ENCODE measurements at regions not wholly inside any gene's neighbourhood (a gene's known extent, or its start where the extent isn't known, plus 50 kb on each side); places are given as distances from the start of the nearest gene placed in this dataset.

GRCh38 chr13:74620308-74620707 is 486.1 kb upstream of the KLF12 start:
- Histone ChIP-seq H3K27ac (ENCODE audit: low read depth, low read length, poor library complexity, severe bottlenecking) (no peak overlapping the region), H3K36me3 (ENCODE audit: insufficient read depth, low read length) (no peaks in the 10 kb centered on the region), H2AFZ (ENCODE audit: low read length) (no peak overlapping the region), H3K9me3 (ENCODE audit: low read length) (no peaks in the 10 kb centered on the region), H3K4me1 (ENCODE audit: insufficient read depth, low read length, severe bottlenecking) (no peaks in the 10 kb centered on the region), H3K9me2 (ENCODE audit: low read depth, low read length) (no peaks in the 10 kb centered on the region), H3K79me2 (ENCODE audit: insufficient read depth, low read length) (no peaks in the 10 kb centered on the region), H3F3A (ENCODE audit: insufficient read depth, low read length) (no peaks in the 10 kb centered on the region), H3K9ac (ENCODE audit: low read length) (no peak overlapping the region), H3K27me3 (ENCODE audit: insufficient read depth, low read length) (no peaks in the 10 kb centered on the region; the same call in 1 of the 2 replicates), H4K20me1 (ENCODE audit: insufficient read depth, low read length) (no peaks in the 10 kb centered on the region), H3K4me2 (ENCODE audit: low read length) (no peak overlapping the region), H3K4me3 (ENCODE audit: low read depth, low read length, poor library complexity, severe bottlenecking) (no peak overlapping the region)
- TF ChIP-seq CTCF (IDR thresholded peaks at IDR 0.05; ENCODE audit: low read length): no peak
- TF ChIP-seq EZH2 (IDR thresholded peaks at IDR 0.05; ENCODE audit: borderline replicate concordance, low read length): no peak

GRCh38 chr13:74597526-74597925 is 463.3 kb upstream of the KLF12 start:
- no peak for TF ChIP-seq CTCF (IDR thresholded peaks at IDR 0.05; ENCODE audit: low read length)
- Histone ChIP-seq H3K79me2 (ENCODE audit: insufficient read depth, low read length) (no peaks in the 10 kb centered on the region), H3K27ac (ENCODE audit: low read depth, low read length, poor library complexity, severe bottlenecking) (no peak overlapping the region), H3K36me3 (ENCODE audit: insufficient read depth, low read length) (no peaks in the 10 kb centered on the region), H3K9me2 (ENCODE audit: low read depth, low read length) (no peaks in the 10 kb centered on the region), H4K20me1 (ENCODE audit: insufficient read depth, low read length) (no peaks in the 10 kb centered on the region), H3K27me3 (ENCODE audit: insufficient read depth, low read length) (no peaks in the 10 kb centered on the region), H3K9ac (ENCODE audit: low read length) (no peak overlapping the region), H3K4me1 (ENCODE audit: insufficient read depth, low read length, severe bottlenecking) (no peaks in the 10 kb centered on the region), H3F3A (ENCODE audit: insufficient read depth, low read length) (no peaks in the 10 kb centered on the region), H2AFZ (ENCODE audit: low read length) (no peak overlapping the region), H3K4me2 (ENCODE audit: low read length) (no peak overlapping the region), H3K9me3 (ENCODE audit: low read length) (no peaks in the 10 kb centered on the region), H3K4me3 (ENCODE audit: low read depth, low read length, poor library complexity, severe bottlenecking) (no peak overlapping the region)

GRCh38 chr13:74596691-74597090 is 462.5 kb upstream of the KLF12 start:
- Histone ChIP-seq H2AFZ (ENCODE audit: low read length) (no peak overlapping the region), H3K36me3 (ENCODE audit: insufficient read depth, low read length) (no peaks in the 10 kb centered on the region), H4K20me1 (ENCODE audit: insufficient read depth, low read length) (no peaks in the 10 kb centered on the region), H3K27me3 (ENCODE audit: insufficient read depth, low read length) (no peaks in the 10 kb centered on the region), H3K27ac (ENCODE audit: low read depth, low read length, poor library complexity, severe bottlenecking) (no peak overlapping the region), H3K9me3 (ENCODE audit: low read length) (no peaks in the 10 kb centered on the region), H3K4me3 (ENCODE audit: low read depth, low read length, poor library complexity, severe bottlenecking) (no peak overlapping the region), H3K79me2 (ENCODE audit: insufficient read depth, low read length) (no peaks in the 10 kb centered on the region), H3K9ac (ENCODE audit: low read length) (no peak overlapping the region), H3F3A (ENCODE audit: insufficient read depth, low read length) (no peaks in the 10 kb centered on the region), H3K4me1 (ENCODE audit: insufficient read depth, low read length, severe bottlenecking) (no peaks in the 10 kb centered on the region), H3K9me2 (ENCODE audit: low read depth, low read length) (no peaks in the 10 kb centered on the region), H3K4me2 (ENCODE audit: low read length) (no peak overlapping the region)
- TF ChIP-seq EZH2 (IDR thresholded peaks at IDR 0.05; ENCODE audit: borderline replicate concordance, low read length) (no peak), CTCF (IDR thresholded peaks at IDR 0.05; ENCODE audit: low read length) (no peak)

All from OCI-LY1 (cell line).